ENCODE measurements at regions not wholly inside any gene's neighbourhood (a gene's known extent, or its start where the extent isn't known, plus 50 kb on each side); places are given as distances from the start of the nearest gene placed in this dataset.

- H3K36me3 ChIP-seq: no peaks in the 10 kb centered on the region
- intact Hi-C loops (cut with DNase I): no loop called here
Measured at GRCh38 chr12:127650626-127651025, 616.3 kb upstream of the TMEM132C start.

GRCh38 chr12:127652281-127652680, 614.7 kb upstream of the TMEM132C start:
- WGBS: 98% methylated on average over 4 of the region's 4 CpGs
- Histone ChIP-seq H3K4me3 (no peak overlapping the region), H3K4me1 (replicated peaks) (no peaks in the 10 kb centered on the region), H3K27ac (no peak overlapping the region), H3K27me3 (replicated peaks; ENCODE audit: insufficient read depth) (no peaks in the 10 kb centered on the region), H3K36me3 (no peaks in the 10 kb centered on the region), H3K9me3 (no peaks in the 10 kb centered on the region)
- no peak for DNase-seq (ENCODE audit: low spot score)
- intact Hi-C loops (cut with DNase I): no loop called here
- TF ChIP-seq CTCF (IDR thresholded peaks at IDR 0.05): no peak
- TF ChIP-seq POLR2AphosphoS5 (IDR thresholded peaks at IDR 0.05): no peak
- TF ChIP-seq POLR2A (IDR thresholded peaks at IDR 0.05): no peak

More at GRCh38 chr12:127650626-127651025, 616.3 kb upstream of the TMEM132C start:
- Histone ChIP-seq H3K4me1 (replicated peaks) (no peaks in the 10 kb centered on the region), H3K4me3 (no peak overlapping the region), H3K9me3 (no peaks in the 10 kb centered on the region), H3K27ac (no peak overlapping the region), H3K27me3 (replicated peaks; ENCODE audit: insufficient read depth) (no peaks in the 10 kb centered on the region)
- no peak for TF ChIP-seq POLR2A (IDR thresholded peaks at IDR 0.05)
- TF ChIP-seq POLR2AphosphoS5 (IDR thresholded peaks at IDR 0.05): no peak
- no peak for DNase-seq (ENCODE audit: low spot score)
- 74% methylated on average over 5 of the region's 5 CpGs for WGBS

- no peak for TF ChIP-seq CTCF (IDR thresholded peaks at IDR 0.05)
- no peak for TF ChIP-seq POLR2A (IDR thresholded peaks at IDR 0.05)
- TF ChIP-seq POLR2AphosphoS5 (IDR thresholded peaks at IDR 0.05): no peak
- Histone ChIP-seq H3K9me3 (no peaks in the 10 kb centered on the region), H3K27me3 (replicated peaks; ENCODE audit: insufficient read depth) (no peaks in the 10 kb centered on the region), H3K4me1 (replicated peaks) (no peaks in the 10 kb centered on the region), H3K4me3 (no peak overlapping the region), H3K36me3 (no peaks in the 10 kb centered on the region), H3K27ac (no peak overlapping the region)
- intact Hi-C loops (cut with DNase I): no loop called here
- 88% methylated on average over 10 of the region's 10 CpGs for WGBS
- no peak for DNase-seq (ENCODE audit: low spot score)
Measured at GRCh38 chr12:127654383-127654985, 612.5 kb upstream of the TMEM132C start.

- no peak for DNase-seq (ENCODE audit: low spot score)
- 82% methylated on average over 3 of the region's 3 CpGs for WGBS
- Histone ChIP-seq H3K9me3 (no peaks in the 10 kb centered on the region), H3K4me1 (replicated peaks) (no peaks in the 10 kb centered on the region), H3K27me3 (replicated peaks; ENCODE audit: insufficient read depth) (no peaks in the 10 kb centered on the region), H3K27ac (no peak overlapping the region), H3K36me3 (no peaks in the 10 kb centered on the region), H3K4me3 (no peak overlapping the region)
- intact Hi-C loops (cut with DNase I): no loop called here
- TF ChIP-seq POLR2AphosphoS5 (IDR thresholded peaks at IDR 0.05): no peak
- TF ChIP-seq POLR2A (IDR thresholded peaks at IDR 0.05): no peak
- TF ChIP-seq CTCF (IDR thresholded peaks at IDR 0.05): no peak
Measured at GRCh38 chr12:127655691-127656090, 611.3 kb upstream of the TMEM132C start.

- no peaks in the 10 kb centered on the region for H3K4me1 ChIP-seq (replicated peaks)
- TF ChIP-seq POLR2AphosphoS5 (IDR thresholded peaks at IDR 0.05): no peak
- TF ChIP-seq POLR2A (IDR thresholded peaks at IDR 0.05): no peak
- no peak for TF ChIP-seq CTCF (IDR thresholded peaks at IDR 0.05)
- intact Hi-C loops (cut with DNase I): no loop called here
- WGBS: 53% methylated on average over 3 of the region's 3 CpGs
- no peak for DNase-seq (ENCODE audit: low spot score)
- no peaks in the 10 kb centered on the region for H3K9me3 ChIP-seq
- H3K27ac ChIP-seq: no peak overlapping the region
- H3K36me3 ChIP-seq: no peaks in the 10 kb centered on the region
- H3K4me3 ChIP-seq: no peak overlapping the region
- no peaks in the 10 kb centered on the region for H3K27me3 ChIP-seq (replicated peaks; ENCODE audit: insufficient read depth)
Measured at GRCh38 chr12:127656266-127656665, 610.7 kb upstream of the TMEM132C start.

Data from prostate gland (tissue), 2 donors.